DOHH2 (cell line): ENCODE measurements at regions not wholly inside any gene's neighbourhood (a gene's known extent, or its start where the extent isn't known, plus 50 kb on each side); places are given as distances from the start of the nearest gene placed in this dataset.

Source experiments
- H3F3A ChIP-seq: fragments of 200-600 bp; sonication (generic), shearing (Covaris generic); 2 replicates; pipeline ENCODE4 v1.6.0; 2016; ENCODE audit warnings: antibody characterized with exemption, mild to moderate bottlenecking; ENCODE audit not compliant: control insufficient read depth, insufficient read depth
- H3K27ac ChIP-seq: fragments of 200-600 bp; sonication (generic); 2 replicates; pipeline ENCODE4 v1.5.1; 2014; ENCODE audit warnings: low read depth, mild to moderate bottlenecking, low read length, moderate library complexity
- H3K27me3 ChIP-seq: fragments of 200-600 bp; sonication (generic); 2 replicates; pipeline ENCODE4 v1.6.1; 2014; ENCODE audit warnings: mild to moderate bottlenecking, low read length, mixed read lengths; ENCODE audit not compliant: control insufficient read depth
- H3K36me3 ChIP-seq: fragments of 200-600 bp; sonication (generic); 2 replicates; pipeline ENCODE4 v1.6.1; 2014; ENCODE audit warnings: mild to moderate bottlenecking, low read length, moderate library complexity, mixed read lengths; ENCODE audit not compliant: control insufficient read depth
- H3K4me1 ChIP-seq: fragments of 200-600 bp; sonication (generic); 2 replicates; pipeline ENCODE4 v1.6.1; 2014; ENCODE audit warnings: mild to moderate bottlenecking, low read length, mixed read lengths; ENCODE audit not compliant: control insufficient read depth
- H3K4me2 ChIP-seq: fragments of 200-600 bp; sonication (generic); 2 replicates; pipeline ENCODE4 v1.6.0; 2014; ENCODE audit warnings: mild to moderate bottlenecking, low read length, moderate library complexity
- H3K4me3 ChIP-seq: fragments of 200-600 bp; sonication (generic); 2 replicates; pipeline ENCODE4 v1.5.1; 2014; ENCODE audit warnings: mild to moderate bottlenecking, low read length, mixed read lengths
- H3K79me2 ChIP-seq: fragments of 200-600 bp; sonication (generic); 2 replicates; pipeline ENCODE4 v1.6.1; 2014; ENCODE audit warnings: mild to moderate bottlenecking, low read length, mixed read lengths; ENCODE audit not compliant: control insufficient read depth
- H3K9me2 ChIP-seq: fragments of 200-600 bp; sonication (generic); replicated peaks from 2 replicates; pipeline ENCODE4 v1.6.1; 2014; ENCODE audit warnings: mild to moderate bottlenecking, low read length, mixed read lengths; ENCODE audit not compliant: control insufficient read depth
- H3K9me3 ChIP-seq: fragments of 200-600 bp; sonication (generic); 2 replicates; pipeline ENCODE4 v1.6.1; 2014; ENCODE audit warnings: antibody characterized with exemption, low read length, mixed read lengths; ENCODE audit not compliant: control insufficient read depth, insufficient read depth
- H4K20me1 ChIP-seq: fragments of 200-600 bp; sonication (generic); 2 replicates; pipeline ENCODE4 v1.6.0; 2014; ENCODE audit warnings: low read depth, mild to moderate bottlenecking, antibody characterized with exemption, low read length, moderate library complexity; ENCODE audit not compliant: control insufficient read depth, insufficient read depth
- CTCF ChIP-seq: fragments of 200-600 bp; sonication (generic); IDR thresholded peaks from one replicate; pipeline ENCODE4 v1.5.1; 2014; ENCODE audit warnings: antibody characterized with exemption, mild to moderate bottlenecking, low read depth, low read length; ENCODE audit not compliant: poor library complexity, severe bottlenecking
- EZH2phosphoT487 ChIP-seq: fragments of 200-600 bp; sonication (generic); IDR thresholded peaks from 2 replicates; pipeline ENCODE4 v1.6.1; 2017; ENCODE audit warnings: borderline replicate concordance, mild to moderate bottlenecking, antibody characterized with exemption, low read length, moderate library complexity, mixed read lengths

DNA sequence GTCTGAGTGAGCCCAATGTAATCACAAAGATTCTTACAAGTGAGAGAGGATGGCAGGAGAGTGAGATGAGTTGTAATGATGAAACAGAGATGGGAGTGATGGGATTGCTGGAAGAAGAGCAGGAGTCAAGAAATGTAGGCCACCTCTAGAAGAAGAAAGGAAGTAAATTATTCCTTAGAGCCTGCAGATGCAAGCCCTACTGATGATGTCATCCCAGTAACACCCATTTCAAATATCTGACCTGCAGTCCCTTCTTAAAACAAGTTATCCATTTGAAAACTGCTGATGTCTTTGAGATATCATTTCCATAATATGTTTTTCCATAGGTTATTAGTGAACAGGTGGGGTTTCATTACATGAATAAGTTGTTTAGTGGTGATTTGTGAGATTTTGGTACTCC is 888.0 kb upstream of the SLC39A10 start:
- H3K27ac ChIP-seq, result no peak overlapping the region
- H4K20me1 ChIP-seq, result no peaks in the 10 kb centered on the region
- H3K4me3 ChIP-seq, result no peak overlapping the region
- no peaks in the 10 kb centered on the region for H3K4me1 ChIP-seq
- H3K36me3 ChIP-seq, result no peaks in the 10 kb centered on the region
- no peaks in the 10 kb centered on the region for H3K9me3 ChIP-seq
- H3K4me2 ChIP-seq, result no peak overlapping the region
- H3F3A ChIP-seq, result no peaks in the 10 kb centered on the region
- TF ChIP-seq CTCF, result no peak
- TF ChIP-seq EZH2phosphoT487, result no peak
- H3K27me3 ChIP-seq, result no peaks in the 10 kb centered on the region
- H3K79me2 ChIP-seq, result no peaks in the 10 kb centered on the region
- H3K9me2 ChIP-seq, result no peaks in the 10 kb centered on the region

GRCh38 chr2:194765723-194766122 is 891.3 kb upstream of the SLC39A10 start:
- Histone ChIP-seq H3K27ac (no peak overlapping the region), H3K4me1 (no peaks in the 10 kb centered on the region), H3K79me2 (no peaks in the 10 kb centered on the region), H3K36me3 (no peaks in the 10 kb centered on the region), H3K4me2 (no peak overlapping the region), H3K27me3 (no peaks in the 10 kb centered on the region), H3K9me2 (no peaks in the 10 kb centered on the region), H3K4me3 (no peak overlapping the region), H3K9me3 (no peaks in the 10 kb centered on the region), H3F3A (no peaks in the 10 kb centered on the region), H4K20me1 (no peaks in the 10 kb centered on the region)
- TF ChIP-seq CTCF (no peak), EZH2phosphoT487 (no peak)

- Histone ChIP-seq H3K4me1 (no peaks in the 10 kb centered on the region), H3K4me2 (no peak overlapping the region), H3K4me3 (no peak overlapping the region), H3K27ac (no peak overlapping the region), H4K20me1 (no peaks in the 10 kb centered on the region), H3K9me3 (no peaks in the 10 kb centered on the region), H3K9me2 (no peaks in the 10 kb centered on the region), H3F3A (no peaks in the 10 kb centered on the region), H3K27me3 (no peaks in the 10 kb centered on the region), H3K36me3 (no peaks in the 10 kb centered on the region), H3K79me2 (no peaks in the 10 kb centered on the region)
- TF ChIP-seq EZH2phosphoT487 (no peak), CTCF (no peak)
Observed at GRCh38 chr2:194750926-194751325, 906.1 kb upstream of the SLC39A10 start.
